ENCODE measurements at regions not wholly inside any gene's neighbourhood (a gene's known extent, or its start where the extent isn't known, plus 50 kb on each side); places are given as distances from the start of the nearest gene placed in this dataset.
"Not testable (repeated sequence)": the region's sequence is repeated elsewhere in the genome, so short reads cannot be mapped to it uniquely, and the experiment has no call there.

- TF ChIP-seq POLR2A, CTCF, EP300, POLR2AphosphoS5 (IDR thresholded peaks at IDR 0.05): not testable (repeated sequence)
These were observed 67.4 kb upstream of the ZNF169 start for GRCh38 chr9:94191706-94192105.
